ENCODE measurements at regions not wholly inside any gene's neighbourhood (a gene's known extent, or its start where the extent isn't known, plus 50 kb on each side); places are given as distances from the start of the nearest gene placed in this dataset.

- TF ChIP-seq, protein P1, sequence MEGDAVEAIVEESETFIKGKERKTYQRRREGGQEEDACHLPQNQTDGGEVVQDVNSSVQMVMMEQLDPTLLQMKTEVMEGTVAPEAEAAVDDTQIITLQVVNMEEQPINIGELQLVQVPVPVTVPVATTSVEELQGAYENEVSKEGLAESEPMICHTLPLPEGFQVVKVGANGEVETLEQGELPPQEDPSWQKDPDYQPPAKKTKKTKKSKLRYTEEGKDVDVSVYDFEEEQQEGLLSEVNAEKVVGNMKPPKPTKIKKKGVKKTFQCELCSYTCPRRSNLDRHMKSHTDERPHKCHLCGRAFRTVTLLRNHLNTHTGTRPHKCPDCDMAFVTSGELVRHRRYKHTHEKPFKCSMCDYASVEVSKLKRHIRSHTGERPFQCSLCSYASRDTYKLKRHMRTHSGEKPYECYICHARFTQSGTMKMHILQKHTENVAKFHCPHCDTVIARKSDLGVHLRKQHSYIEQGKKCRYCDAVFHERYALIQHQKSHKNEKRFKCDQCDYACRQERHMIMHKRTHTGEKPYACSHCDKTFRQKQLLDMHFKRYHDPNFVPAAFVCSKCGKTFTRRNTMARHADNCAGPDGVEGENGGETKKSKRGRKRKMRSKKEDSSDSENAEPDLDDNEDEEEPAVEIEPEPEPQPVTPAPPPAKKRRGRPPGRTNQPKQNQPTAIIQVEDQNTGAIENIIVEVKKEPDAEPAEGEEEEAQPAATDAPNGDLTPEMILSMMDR (IDR thresholded peaks at IDR 0.05): no peak
- TF ChIP-seq POLR2A (IDR thresholded peaks at IDR 0.05): no peak
Measured at GRCh38 chr9:18338042-18338441, 135.9 kb upstream of the ADAMTSL1 start.

Data from heart left ventricle (tissue), 13 donors.